ENCODE measurements at regions not wholly inside any gene's neighbourhood (a gene's known extent, or its start where the extent isn't known, plus 50 kb on each side); places are given as distances from the start of the nearest gene placed in this dataset.

DNA sequence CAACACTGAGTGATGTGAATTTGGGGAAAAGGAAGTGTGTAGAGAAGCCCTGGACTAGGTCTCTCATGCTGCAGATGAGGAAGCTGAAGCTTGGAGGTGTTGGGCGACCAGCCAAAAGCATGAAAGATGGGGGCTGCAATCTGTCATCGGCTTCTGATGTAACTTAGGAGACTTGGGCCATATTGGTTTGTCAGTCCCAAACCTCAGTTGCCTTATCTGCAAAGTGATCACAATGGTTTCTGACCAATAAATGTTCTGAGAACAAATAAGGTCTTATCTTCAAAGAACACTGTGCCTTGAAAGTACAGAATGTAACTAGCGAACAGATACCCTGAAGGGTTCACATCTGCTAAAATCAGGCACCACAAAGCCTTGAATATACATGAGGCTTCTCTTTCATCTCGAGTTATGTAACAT is 198.4 kb upstream of the NR3C1 start:
- H3K36me3 ChIP-seq = no peaks in the 10 kb centered on the region
- TF ChIP-seq, protein P1, sequence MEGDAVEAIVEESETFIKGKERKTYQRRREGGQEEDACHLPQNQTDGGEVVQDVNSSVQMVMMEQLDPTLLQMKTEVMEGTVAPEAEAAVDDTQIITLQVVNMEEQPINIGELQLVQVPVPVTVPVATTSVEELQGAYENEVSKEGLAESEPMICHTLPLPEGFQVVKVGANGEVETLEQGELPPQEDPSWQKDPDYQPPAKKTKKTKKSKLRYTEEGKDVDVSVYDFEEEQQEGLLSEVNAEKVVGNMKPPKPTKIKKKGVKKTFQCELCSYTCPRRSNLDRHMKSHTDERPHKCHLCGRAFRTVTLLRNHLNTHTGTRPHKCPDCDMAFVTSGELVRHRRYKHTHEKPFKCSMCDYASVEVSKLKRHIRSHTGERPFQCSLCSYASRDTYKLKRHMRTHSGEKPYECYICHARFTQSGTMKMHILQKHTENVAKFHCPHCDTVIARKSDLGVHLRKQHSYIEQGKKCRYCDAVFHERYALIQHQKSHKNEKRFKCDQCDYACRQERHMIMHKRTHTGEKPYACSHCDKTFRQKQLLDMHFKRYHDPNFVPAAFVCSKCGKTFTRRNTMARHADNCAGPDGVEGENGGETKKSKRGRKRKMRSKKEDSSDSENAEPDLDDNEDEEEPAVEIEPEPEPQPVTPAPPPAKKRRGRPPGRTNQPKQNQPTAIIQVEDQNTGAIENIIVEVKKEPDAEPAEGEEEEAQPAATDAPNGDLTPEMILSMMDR (IDR thresholded peaks at IDR 0.05) = no peak
- H3K27ac ChIP-seq = no peak overlapping the region
- H3K27me3 ChIP-seq = no peaks in the 10 kb centered on the region
- no peaks in the 10 kb centered on the region for H3K9me3 ChIP-seq
- H3K4me1 ChIP-seq = no peaks in the 10 kb centered on the region
- DNase-seq = no peak
- ATAC-seq = peak; percentile 44
- no peak overlapping the region for H3K4me3 ChIP-seq
- intact Hi-C loops (cut with DNase I) = no loop called here

DNA sequence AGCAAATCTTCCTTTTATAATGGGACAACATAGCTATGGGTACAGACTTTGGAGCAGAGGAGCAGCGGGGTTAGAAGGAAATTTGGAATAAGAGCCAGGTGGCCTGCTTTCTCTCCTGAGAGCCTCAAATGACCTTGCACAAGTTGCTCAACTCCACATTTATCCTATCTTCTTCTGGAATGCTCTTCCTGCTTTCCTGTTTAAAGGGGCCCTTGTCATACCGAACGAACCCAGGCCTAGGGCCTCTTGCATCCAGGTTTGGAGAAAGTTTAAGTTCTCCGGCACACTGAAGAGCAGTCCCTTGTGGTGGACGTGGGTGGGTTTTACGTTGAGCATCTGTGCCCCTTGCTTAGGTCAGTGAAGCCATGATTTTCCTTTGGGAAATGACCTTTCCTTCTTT is 197.9 kb upstream of the NR3C1 start:
- H3K27ac ChIP-seq = no peak overlapping the region
- intact Hi-C loops (cut with DNase I) = no loop called here
- TF ChIP-seq, protein P1 (IDR thresholded peaks at IDR 0.05) = no peak

DNA sequence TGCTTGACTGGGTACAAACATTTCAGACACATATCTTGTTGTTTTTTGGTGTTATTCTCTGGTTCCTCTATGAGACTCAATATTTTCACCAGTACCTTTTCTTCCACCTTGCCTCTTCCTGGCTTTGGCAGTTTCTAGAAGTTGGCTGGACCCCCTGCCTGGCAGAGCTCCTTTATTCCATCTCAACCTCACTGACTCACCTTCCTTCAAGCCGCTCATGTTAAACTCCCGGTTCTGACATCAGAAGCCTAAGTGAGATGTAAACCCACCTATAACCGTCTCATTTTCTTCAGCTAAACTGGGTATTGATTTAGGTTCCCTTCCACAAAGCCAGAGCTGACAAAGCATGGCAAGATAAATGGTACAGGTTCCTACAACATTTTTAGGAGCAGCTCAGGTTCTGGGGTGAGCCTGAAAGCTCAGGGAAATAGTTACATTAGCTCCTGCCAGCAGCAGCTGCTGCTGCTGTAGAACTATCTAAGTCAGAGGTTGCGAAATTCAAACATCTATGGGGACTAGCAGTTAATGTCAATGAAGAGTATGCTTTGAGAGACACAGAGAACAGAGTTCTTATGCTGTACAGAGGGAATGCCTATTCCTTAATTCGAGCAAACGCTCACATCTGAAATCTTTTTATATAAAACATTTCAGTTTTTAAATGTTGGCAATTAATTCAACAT is 197.1 kb upstream of the NR3C1 start:
- Histone ChIP-seq H3K36me3 (no peaks in the 10 kb centered on the region), H3K27me3 (no peaks in the 10 kb centered on the region), H3K4me1 (peaks cover under 1% of the 10 kb centered on the region), H3K9me3 (no peaks in the 10 kb centered on the region), H3K4me3 (no peak overlapping the region), H3K27ac (no peak overlapping the region)
- DNase-seq = no peak
- no peak for ATAC-seq
- TF ChIP-seq, protein P1 (IDR thresholded peaks at IDR 0.05) = no peak
- intact Hi-C loops (cut with DNase I) = no loop called here

More for the DNA sequence above, 197.9 kb upstream of the NR3C1 start:
- H3K36me3 ChIP-seq = no peaks in the 10 kb centered on the region
- no peak overlapping the region for H3K4me3 ChIP-seq
- H3K27me3 ChIP-seq = no peaks in the 10 kb centered on the region
- ATAC-seq (no peak), DNase-seq (no peak)
- no peaks in the 10 kb centered on the region for H3K4me1 ChIP-seq
- H3K9me3 ChIP-seq = no peaks in the 10 kb centered on the region

DNA sequence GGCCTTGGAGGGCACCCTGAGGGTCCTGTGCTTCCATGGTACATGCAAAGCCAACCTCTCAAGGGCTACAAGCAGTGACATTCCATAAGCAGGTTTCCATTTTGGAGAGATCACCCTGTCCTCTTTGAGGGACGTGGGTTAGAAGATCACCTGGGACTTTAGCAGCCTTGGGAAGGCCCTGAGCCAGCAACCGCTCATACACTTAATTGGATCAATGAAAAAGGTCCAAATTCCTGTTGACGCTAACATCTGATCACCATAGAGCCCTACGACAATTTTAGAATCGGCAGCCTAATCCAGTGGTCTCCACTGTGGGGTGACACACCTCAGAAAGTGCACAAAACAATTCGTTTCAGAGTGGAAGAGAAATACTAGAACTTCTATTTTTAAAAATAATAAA is 196.0 kb upstream of the NR3C1 start:
- intact Hi-C loops (cut with DNase I) = no loop called here
- ATAC-seq = no peak
- no peaks in the 10 kb centered on the region for H3K27me3 ChIP-seq

DNA sequence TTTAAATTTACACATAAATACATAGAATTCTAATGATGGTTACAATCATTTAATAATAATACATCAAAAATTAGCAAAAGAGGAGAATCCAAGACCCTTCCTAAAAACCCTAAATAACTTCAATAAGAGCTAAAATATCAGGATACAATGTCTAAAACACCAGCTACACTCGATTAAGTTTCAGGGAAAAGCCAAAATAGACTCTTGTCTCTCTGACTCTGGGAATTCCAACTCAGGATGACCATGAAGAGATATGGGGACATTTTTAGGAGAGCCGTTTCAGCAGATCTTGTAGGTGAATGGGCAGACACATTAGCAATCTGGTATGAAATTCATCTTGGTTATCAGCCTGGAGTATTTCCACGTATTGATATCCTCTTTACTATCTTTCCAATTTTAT is 193.3 kb upstream of the NR3C1 start:
- Histone ChIP-seq H3K27ac (no peak overlapping the region), H3K27me3 (no peaks in the 10 kb centered on the region), H3K4me1 (peaks cover 4% of the 10 kb centered on the region), H3K4me3 (no peak overlapping the region), H3K36me3 (no peaks in the 10 kb centered on the region), H3K9me3 (no peaks in the 10 kb centered on the region)
- TF ChIP-seq, protein P1 (IDR thresholded peaks at IDR 0.05) = no peak
- DNase-seq = no peak
- no peak for ATAC-seq
- intact Hi-C loops (cut with DNase I) = no loop called here

More for the DNA sequence above, 196.0 kb upstream of the NR3C1 start:
- Histone ChIP-seq H3K9me3 (no peaks in the 10 kb centered on the region), H3K27ac (no peak overlapping the region), H3K4me1 (peaks cover 4% of the 10 kb centered on the region), H3K36me3 (no peaks in the 10 kb centered on the region), H3K4me3 (no peak overlapping the region)
- no peak for DNase-seq
- TF ChIP-seq, protein P1 (IDR thresholded peaks at IDR 0.05) = no peak

Measured in upper lobe of right lung (tissue), 1 donor.